ENCODE measurements at regions not wholly inside any gene's neighbourhood (a gene's known extent, or its start where the extent isn't known, plus 50 kb on each side); places are given as distances from the start of the nearest gene placed in this dataset.

- FAIRE-seq, result no peak
- dilution Hi-C loops (cut with MboI; ENCODE audit: extremely low pct_ligation_motif_present, low sequenced_read_pairs), result no loop called here
- CTCF ChIA-PET, result no interaction called here
These were observed 829.7 kb upstream of the FAT3 start for GRCh38 chr11:91394727-91395414.

More at GRCh38 chr11:91394727-91395414, 829.7 kb upstream of the FAT3 start:
- no peaks in the 10 kb centered on the region for H3K79me2 ChIP-seq (ENCODE audit: control insufficient read depth, insufficient read depth, low read length)
- no peaks in the 10 kb centered on the region for H4K20me1 ChIP-seq (replicated peaks; ENCODE audit: control insufficient read depth, extremely low read depth, insufficient read depth, low read length)
- no peak overlapping the region for H3K27ac ChIP-seq (ENCODE audit: insufficient read depth, low read depth, low read length)
- no peak overlapping the region for H3K9ac ChIP-seq (replicated peaks; ENCODE audit: extremely low read depth, insufficient read depth, low read length)
- no peak overlapping the region for H2AFZ ChIP-seq (ENCODE audit: low read depth, low read length)
- H3K4me3 ChIP-seq (replicated peaks in 1 of 3; ENCODE audit: insufficient read depth in 1 of 3, low read depth in 1 of 3, low read length in 3 of 3), result no peak overlapping the region
- intact Hi-C loops (cut with micrococcal nuclease), result no loop called here
- H3K4me2 ChIP-seq (ENCODE audit: insufficient read depth, low read length), result no peak overlapping the region
- no peaks in the 10 kb centered on the region for H3K9me1 ChIP-seq (replicated peaks; ENCODE audit: control insufficient read depth, extremely low read depth, insufficient read depth, low read length)
- no TSS peak for BruUV-seq (replicated peaks)
- H3K9me3 ChIP-seq (replicated peaks; ENCODE audit: control insufficient read depth, insufficient read depth, low read length), result no peaks in the 10 kb centered on the region
- H3K4me1 ChIP-seq (ENCODE audit: control insufficient read depth, extremely low read depth, insufficient read depth, low read length), result no peaks in the 10 kb centered on the region
- H3K36me3 ChIP-seq (ENCODE audit: control insufficient read depth in 2 of 2, extremely low read depth in 1 of 2, insufficient read depth in 2 of 2, low read length in 2 of 2), result no peaks in the 10 kb centered on the region
- DNase-seq (ENCODE audit: low read depth, low spot score), result no peak
- POLR2A ChIA-PET, result no interaction called here
- TF ChIP-seq EZH2 (IDR thresholded peaks at IDR 0.05; ENCODE audit: borderline replicate concordance, low read depth, low read length, severe bottlenecking), result no peak
- no peak for TF ChIP-seq JUN (IDR thresholded peaks at IDR 0.05; ENCODE audit: borderline replicate concordance, insufficient read depth, insufficient read length, low read depth)
- no peak for TF ChIP-seq MYC (IDR thresholded peaks at IDR 0.05; ENCODE audit: low read depth, low read length)
- TF ChIP-seq GATA2 (IDR thresholded peaks at IDR 0.05; ENCODE audit: insufficient read depth, insufficient read length, low read depth, low read length), result no peak
- no peak for TF ChIP-seq POLR2A (IDR thresholded peaks at IDR 0.05; ENCODE audit: low read depth, low read length)
- TF ChIP-seq POLR2AphosphoS5 (IDR thresholded peaks at IDR 0.05; ENCODE audit: insufficient read depth, low read depth, low read length), result no peak
- no peak for TF ChIP-seq MAX (IDR thresholded peaks at IDR 0.05; ENCODE audit: insufficient read depth, insufficient read length)
- no peak for TF ChIP-seq CTCF (IDR thresholded peaks at IDR 0.05; ENCODE audit: extremely low read depth in 1 of 2, insufficient read depth in 1 of 2, low read depth in 1 of 2, low read length in 2 of 2)
- TF ChIP-seq FOS (IDR thresholded peaks at IDR 0.05; ENCODE audit: borderline replicate concordance, insufficient read depth, low read length), result no peak
- H3K27me3 ChIP-seq (ENCODE audit: control insufficient read depth in 2 of 2, insufficient read depth in 2 of 2, low read length in 2 of 2), result no peaks in the 10 kb centered on the region

Measured in endothelial cell of umbilical vein (primary cell).